GM23338 (cell line): ENCODE measurements at regions not wholly inside any gene's neighbourhood (a gene's known extent, or its start where the extent isn't known, plus 50 kb on each side); places are given as distances from the start of the nearest gene placed in this dataset.

Source experiments
- CREB1 ChIP-seq: fragments of 250-450 bp; sonication (Bioruptor Pico); IDR thresholded peaks from 2 replicates; pipeline ENCODE4 v1.5.0; 2020; ENCODE audit warnings: low read depth, mild to moderate bottlenecking, moderate library complexity
- EZH2 ChIP-seq: fragments of 200-600 bp; sonication (generic); IDR thresholded peaks from one replicate; pipeline ENCODE4 v1.8.0; 2017; ENCODE audit warnings: antibody characterized with exemption, mild to moderate bottlenecking, low read depth; ENCODE audit not compliant: unreplicated experiment
- EZH2phosphoT487 ChIP-seq: fragments of 200-600 bp; sonication (generic); IDR thresholded peaks from one replicate; pipeline ENCODE4 v1.8.1; 2018; ENCODE audit warnings: antibody characterized with exemption; ENCODE audit not compliant: unreplicated experiment
- NANOG ChIP-seq: IDR thresholded peaks from 2 replicates; pipeline ENCODE4 v1.6.1; 2016; ENCODE audit warnings: antibody characterized with exemption, borderline replicate concordance
- POLR2AphosphoS5 ChIP-seq: IDR thresholded peaks from 2 replicates; pipeline ENCODE4 v1.6.1; 2016; ENCODE audit warnings: antibody characterized with exemption, low read depth
- STAT1 ChIP-seq: IDR thresholded peaks from one replicate; pipeline ENCODE4 v1.6.1; 2016; ENCODE audit warnings: antibody characterized with exemption; ENCODE audit not compliant: unreplicated experiment
- ZNF114 ChIP-seq: fragments of 250-450 bp; sonication (Bioruptor Pico); IDR thresholded peaks from 2 replicates; pipeline ENCODE4 v1.5.0; 2020; ENCODE audit warnings: mild to moderate bottlenecking, moderate library complexity
- ZNF331 ChIP-seq: fragments of 250-450 bp; sonication (Bioruptor Pico); IDR thresholded peaks from 2 replicates; pipeline ENCODE4 v1.5.0; 2020; ENCODE audit warnings: low read depth, mild to moderate bottlenecking, moderate library complexity
- TF ChIP-seq, protein P1 (sequence below), 2 experiments: fragments of 200-600 bp in 1 of 2; sonication (generic) in 1 of 2; conservative IDR thresholded peaks; 2 replicates each; pipeline versions ENCODE4 v1.5.1 to v1.6.1; 2016 to 2017; ENCODE audit warnings: antibody characterized with exemption in 2 of 2, low read depth in 2 of 2, mild to moderate bottlenecking in 2 of 2, moderate library complexity in 1 of 2
- TF ChIP-seq, protein P2 (sequence below): IDR thresholded peaks from one replicate; pipeline ENCODE4 v1.6.1; 2018; ENCODE audit warnings: antibody characterized with exemption; ENCODE audit not compliant: unreplicated experiment
- TF ChIP-seq, protein P3 (sequence below): IDR thresholded peaks from 2 replicates; pipeline ENCODE4 v1.6.1; 2016; ENCODE audit warnings: antibody characterized with exemption

DNA sequence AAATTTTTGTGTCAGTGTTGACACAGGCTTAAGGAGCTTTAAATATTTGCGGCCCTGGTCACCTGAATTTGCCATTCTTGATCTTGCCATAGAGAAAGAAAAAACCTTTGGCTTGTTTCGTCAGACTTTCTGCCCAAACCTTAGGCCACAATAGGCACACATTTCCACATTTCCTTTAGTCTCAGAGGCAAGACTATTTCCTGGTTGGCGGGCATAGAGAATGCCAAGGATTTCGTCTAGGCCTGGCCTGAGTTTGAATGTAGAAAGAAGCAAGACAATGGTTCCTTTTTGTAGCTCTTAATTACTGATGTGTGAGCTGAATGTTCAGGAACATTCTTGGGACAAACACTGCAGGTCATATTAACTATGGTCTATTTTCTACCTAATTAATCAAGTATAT lies 108.1 kb downstream of the TRMT11 start:
- no peak for TF ChIP-seq EZH2
- TF ChIP-seq, protein P1, sequence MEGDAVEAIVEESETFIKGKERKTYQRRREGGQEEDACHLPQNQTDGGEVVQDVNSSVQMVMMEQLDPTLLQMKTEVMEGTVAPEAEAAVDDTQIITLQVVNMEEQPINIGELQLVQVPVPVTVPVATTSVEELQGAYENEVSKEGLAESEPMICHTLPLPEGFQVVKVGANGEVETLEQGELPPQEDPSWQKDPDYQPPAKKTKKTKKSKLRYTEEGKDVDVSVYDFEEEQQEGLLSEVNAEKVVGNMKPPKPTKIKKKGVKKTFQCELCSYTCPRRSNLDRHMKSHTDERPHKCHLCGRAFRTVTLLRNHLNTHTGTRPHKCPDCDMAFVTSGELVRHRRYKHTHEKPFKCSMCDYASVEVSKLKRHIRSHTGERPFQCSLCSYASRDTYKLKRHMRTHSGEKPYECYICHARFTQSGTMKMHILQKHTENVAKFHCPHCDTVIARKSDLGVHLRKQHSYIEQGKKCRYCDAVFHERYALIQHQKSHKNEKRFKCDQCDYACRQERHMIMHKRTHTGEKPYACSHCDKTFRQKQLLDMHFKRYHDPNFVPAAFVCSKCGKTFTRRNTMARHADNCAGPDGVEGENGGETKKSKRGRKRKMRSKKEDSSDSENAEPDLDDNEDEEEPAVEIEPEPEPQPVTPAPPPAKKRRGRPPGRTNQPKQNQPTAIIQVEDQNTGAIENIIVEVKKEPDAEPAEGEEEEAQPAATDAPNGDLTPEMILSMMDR (conservative IDR thresholded peaks at IDR 0.05; ENCODE audit: low read depth in 2 of 2), result no peak
- TF ChIP-seq EZH2phosphoT487, result no peak
- TF ChIP-seq, protein P2, sequence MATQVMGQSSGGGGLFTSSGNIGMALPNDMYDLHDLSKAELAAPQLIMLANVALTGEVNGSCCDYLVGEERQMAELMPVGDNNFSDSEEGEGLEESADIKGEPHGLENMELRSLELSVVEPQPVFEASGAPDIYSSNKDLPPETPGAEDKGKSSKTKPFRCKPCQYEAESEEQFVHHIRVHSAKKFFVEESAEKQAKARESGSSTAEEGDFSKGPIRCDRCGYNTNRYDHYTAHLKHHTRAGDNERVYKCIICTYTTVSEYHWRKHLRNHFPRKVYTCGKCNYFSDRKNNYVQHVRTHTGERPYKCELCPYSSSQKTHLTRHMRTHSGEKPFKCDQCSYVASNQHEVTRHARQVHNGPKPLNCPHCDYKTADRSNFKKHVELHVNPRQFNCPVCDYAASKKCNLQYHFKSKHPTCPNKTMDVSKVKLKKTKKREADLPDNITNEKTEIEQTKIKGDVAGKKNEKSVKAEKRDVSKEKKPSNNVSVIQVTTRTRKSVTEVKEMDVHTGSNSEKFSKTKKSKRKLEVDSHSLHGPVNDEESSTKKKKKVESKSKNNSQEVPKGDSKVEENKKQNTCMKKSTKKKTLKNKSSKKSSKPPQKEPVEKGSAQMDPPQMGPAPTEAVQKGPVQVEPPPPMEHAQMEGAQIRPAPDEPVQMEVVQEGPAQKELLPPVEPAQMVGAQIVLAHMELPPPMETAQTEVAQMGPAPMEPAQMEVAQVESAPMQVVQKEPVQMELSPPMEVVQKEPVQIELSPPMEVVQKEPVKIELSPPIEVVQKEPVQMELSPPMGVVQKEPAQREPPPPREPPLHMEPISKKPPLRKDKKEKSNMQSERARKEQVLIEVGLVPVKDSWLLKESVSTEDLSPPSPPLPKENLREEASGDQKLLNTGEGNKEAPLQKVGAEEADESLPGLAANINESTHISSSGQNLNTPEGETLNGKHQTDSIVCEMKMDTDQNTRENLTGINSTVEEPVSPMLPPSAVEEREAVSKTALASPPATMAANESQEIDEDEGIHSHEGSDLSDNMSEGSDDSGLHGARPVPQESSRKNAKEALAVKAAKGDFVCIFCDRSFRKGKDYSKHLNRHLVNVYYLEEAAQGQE, result no peak
- TF ChIP-seq POLR2AphosphoS5, result no peak
- TF ChIP-seq STAT1, result no peak
- TF ChIP-seq, protein P3, sequence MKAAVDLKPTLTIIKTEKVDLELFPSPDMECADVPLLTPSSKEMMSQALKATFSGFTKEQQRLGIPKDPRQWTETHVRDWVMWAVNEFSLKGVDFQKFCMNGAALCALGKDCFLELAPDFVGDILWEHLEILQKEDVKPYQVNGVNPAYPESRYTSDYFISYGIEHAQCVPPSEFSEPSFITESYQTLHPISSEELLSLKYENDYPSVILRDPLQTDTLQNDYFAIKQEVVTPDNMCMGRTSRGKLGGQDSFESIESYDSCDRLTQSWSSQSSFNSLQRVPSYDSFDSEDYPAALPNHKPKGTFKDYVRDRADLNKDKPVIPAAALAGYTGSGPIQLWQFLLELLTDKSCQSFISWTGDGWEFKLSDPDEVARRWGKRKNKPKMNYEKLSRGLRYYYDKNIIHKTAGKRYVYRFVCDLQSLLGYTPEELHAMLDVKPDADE, result no peak
- TF ChIP-seq CREB1 (CRISPR knock-in tag), result no peak
- no peak for TF ChIP-seq NANOG
- no peak for TF ChIP-seq ZNF331 (CRISPR knock-in tag)
- TF ChIP-seq ZNF114 (CRISPR knock-in tag), result no peak
